ENCODE measurements at regions not wholly inside any gene's neighbourhood (a gene's known extent, or its start where the extent isn't known, plus 50 kb on each side); places are given as distances from the start of the nearest gene placed in this dataset.
A peak's percentile ranks its signal among the peaks of the same experiment; 100 is the strongest.

DNA sequence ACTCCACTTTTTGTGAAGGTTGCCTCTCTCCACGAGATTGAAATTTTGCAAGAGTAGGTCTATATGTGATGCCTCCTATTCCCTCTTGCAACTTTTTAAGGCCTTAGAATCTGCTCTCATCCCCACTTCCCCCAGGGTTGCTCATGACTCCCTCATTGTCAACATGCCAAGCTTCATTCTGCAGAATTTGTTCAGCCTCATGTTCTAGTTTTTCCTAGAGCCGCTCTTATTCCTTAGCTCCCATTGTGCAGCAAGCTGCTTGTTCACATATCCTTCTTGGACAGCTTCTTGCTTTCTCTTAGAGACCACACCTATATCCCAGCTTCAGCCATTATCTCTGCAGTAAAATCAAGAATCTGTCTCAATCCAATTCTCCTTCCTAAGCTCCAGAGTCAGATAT is 82.4 kb downstream of the CNGA2 start:
- Mint-ChIP-seq H3K4me1 (peaks cover 5% of the 10 kb centered on the region), H3K9me3 (no peaks in the 10 kb centered on the region)
- no peak for TF ChIP-seq CTCF (IDR thresholded peaks at IDR 0.05; ENCODE audit: unreplicated experiment)

GRCh38 chrX:151818828-151819227 is 84.3 kb downstream of the CNGA2 start:
- no peak for TF ChIP-seq CTCF (IDR thresholded peaks at IDR 0.05; ENCODE audit: unreplicated experiment)
- Mint-ChIP-seq H3K27ac (no peak overlapping the region), H3K9me3 (no peaks in the 10 kb centered on the region), H3K4me1 (peaks cover 5% of the 10 kb centered on the region), H3K4me3 (no peak overlapping the region), H3K27me3 (ENCODE audit: low read depth) (no peaks in the 10 kb centered on the region), H3K36me3 (no peaks in the 10 kb centered on the region)
- DNase-seq (ENCODE audit: low spot score in 2 of 2, unreplicated experiment in 2 of 2): no peak

More for the DNA sequence above, 82.4 kb downstream of the CNGA2 start:
- Mint-ChIP-seq H3K27me3 (ENCODE audit: low read depth) (no peaks in the 10 kb centered on the region), H3K36me3 (no peaks in the 10 kb centered on the region), H3K27ac (no peak overlapping the region), H3K4me3 (no peak overlapping the region)
- DNase-seq (ENCODE audit: low spot score in 2 of 2, unreplicated experiment in 2 of 2): no peak

- peaks cover 16% of the 10 kb centered on the region for H3K4me1 Mint-ChIP-seq
- no peak for DNase-seq (ENCODE audit: low spot score in 2 of 2, unreplicated experiment in 2 of 2)
- H3K27me3 Mint-ChIP-seq (ENCODE audit: low read depth): no peaks in the 10 kb centered on the region
- H3K9me3 Mint-ChIP-seq: peaks cover 2% of the 10 kb centered on the region
- H3K4me3 Mint-ChIP-seq: no peak overlapping the region
- no peaks in the 10 kb centered on the region for H3K36me3 Mint-ChIP-seq
- H3K27ac Mint-ChIP-seq: no peak overlapping the region
- TF ChIP-seq CTCF (IDR thresholded peaks at IDR 0.05; ENCODE audit: unreplicated experiment): no peak
Observed at GRCh38 chrX:151821226-151821625, 86.7 kb downstream of the CNGA2 start.

DNA sequence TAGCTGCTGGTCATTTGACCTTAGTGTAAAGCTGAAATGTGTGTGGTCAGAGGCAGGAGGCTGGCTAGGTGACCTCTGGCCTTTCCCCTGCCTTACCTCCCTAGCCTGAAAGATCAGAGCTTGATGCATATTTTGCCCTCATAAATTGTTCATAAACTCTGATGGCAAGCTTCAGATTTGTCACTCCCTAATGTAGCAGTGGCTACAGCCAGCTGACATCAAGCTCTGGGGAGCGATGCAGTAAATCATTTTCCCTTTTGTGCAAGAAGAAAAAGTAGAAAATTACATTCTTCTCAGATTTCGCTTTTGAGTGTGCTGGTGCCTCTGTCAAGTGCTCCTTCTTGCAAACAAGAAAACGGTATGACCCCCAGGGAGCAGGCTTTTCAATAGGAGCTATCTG is 87.7 kb upstream of the MAGEA4 start:
- no peaks in the 10 kb centered on the region for H3K36me3 Mint-ChIP-seq
- peaks cover 3% of the 10 kb centered on the region for H3K9me3 Mint-ChIP-seq
- H3K27me3 Mint-ChIP-seq (ENCODE audit: low read depth): no peaks in the 10 kb centered on the region
- no peak for DNase-seq (ENCODE audit: low spot score in 2 of 2, unreplicated experiment in 2 of 2)
- peaks cover 46% of the 10 kb centered on the region for H3K4me1 Mint-ChIP-seq
- H3K4me3 Mint-ChIP-seq: no peak overlapping the region
- H3K27ac Mint-ChIP-seq: no peak overlapping the region
- TF ChIP-seq CTCF (IDR thresholded peaks at IDR 0.05; ENCODE audit: unreplicated experiment): no peak

GRCh38 chrX:151825925-151826485 is 86.7 kb upstream of the MAGEA4 start:
- Mint-ChIP-seq H3K27me3 (ENCODE audit: low read depth) (no peaks in the 10 kb centered on the region), H3K27ac (peak overlapping the region; percentile 90)
- no peak for TF ChIP-seq CTCF (IDR thresholded peaks at IDR 0.05; ENCODE audit: unreplicated experiment)

More at GRCh38 chrX:151825925-151826485, 86.7 kb upstream of the MAGEA4 start:
- Mint-ChIP-seq H3K4me1 (peaks cover 55% of the 10 kb centered on the region), H3K4me3 (no peak overlapping the region), H3K36me3 (no peaks in the 10 kb centered on the region), H3K9me3 (peaks cover 3% of the 10 kb centered on the region)
- no peak for DNase-seq (ENCODE audit: low spot score in 2 of 2, unreplicated experiment in 2 of 2)
